GM12878 (cell line): ENCODE measurements at regions not wholly inside any gene's neighbourhood (a gene's known extent, or its start where the extent isn't known, plus 50 kb on each side); places are given as distances from the start of the nearest gene placed in this dataset.

Experiments
- ATAC-seq: fragments of 200-7000 bp; cut with Tn5 transposase; 3 replicates; pipeline ENCODE4 v1.9.1; 2020; ENCODE audit warnings: mild to moderate bottlenecking, moderate library complexity
- BruUV-seq: library from RNA; stranded (reverse); fragments of 400-500 nt; replicated peaks from 2 replicates; lab custom pipeline; 2021; lab: Mats Ljungman, UMichigan
- CTCF ChIA-PET: fragments of 300-600 bp; sonication (Branson Sonifier 250); formaldehyde crosslinking; extraction: SDS; loops from one replicate; lab custom pipeline; 2021; ENCODE audit warnings: inconsistent platforms; lab: Yijun Ruan, JAX
- POLR2A ChIA-PET: fragments of 350-600 bp; formaldehyde crosslinking; extraction: SDS; loops from one replicate; lab custom pipeline; 2021; ENCODE audit warnings: inconsistent platforms; lab: Charles Lee
- RAD21 ChIA-PET: fragments of 300-600 bp; sonication (Branson Sonifier 250); formaldehyde crosslinking; loops from one replicate; lab custom pipeline; 2023; ENCODE audit warnings: antibody characterized with exemption; ENCODE audit not compliant: unreplicated experiment; lab: Charles Lee
- SMC1A ChIA-PET: fragments of 300-600 bp; sonication (Branson Sonifier 250); formaldehyde crosslinking; loops from one replicate; lab custom pipeline; 2023; ENCODE audit not compliant: unreplicated experiment, uncharacterized antibody; lab: Charles Lee
- DNase-seq: peaks from one replicate; pipeline ENCODE4 v3.0.0-alpha.2; 2011; ENCODE audit warnings: low read depth, low spot score
- FAIRE-seq: peaks from 3 replicates; lab custom pipeline; 2011; peaks lifted over from hg19 to GRCh38; lab: Jason Lieb, UNC
- H2AFZ ChIP-seq: 2 replicates; pipeline ENCODE4 v1.6.0; 2011; ENCODE audit warnings: low read depth, low read length, control low read depth; ENCODE audit not compliant: control insufficient read depth
- H3K27ac ChIP-seq: 2 replicates; pipeline ENCODE4 v1.5.1; 2011; ENCODE audit warnings: control low read depth; ENCODE audit not compliant: control insufficient read depth, insufficient read depth
- H3K27me3 ChIP-seq, 2 experiments: replicated peaks in 1 of 2; 2 replicates each; pipeline versions ENCODE4 v1.6.0 to v1.6.1; 2011; ENCODE audit warnings: low read length in 1 of 2; ENCODE audit not compliant: control insufficient read depth in 2 of 2, insufficient read depth in 2 of 2
- H3K36me3 ChIP-seq, 2 experiments: 2 replicates each; pipeline ENCODE4 v1.5.1; 2011; ENCODE audit warnings: low read length in 1 of 2; ENCODE audit not compliant: control insufficient read depth in 2 of 2, insufficient read depth in 2 of 2
- H3K4me1 ChIP-seq: 2 replicates; pipeline ENCODE4 v1.6.1; 2011; ENCODE audit warnings: mild to moderate bottlenecking, low read length, moderate library complexity, mixed read lengths; ENCODE audit not compliant: control insufficient read depth, insufficient read depth
- H3K4me2 ChIP-seq: 2 replicates; pipeline ENCODE4 v1.6.0; 2011; ENCODE audit warnings: control low read depth; ENCODE audit not compliant: control insufficient read depth, insufficient read depth
- H3K4me3 ChIP-seq: fragments of 200-600 bp; sonication (generic); 2 replicates; pipeline ENCODE4 v1.5.1; 2016
- H3K79me2 ChIP-seq: 2 replicates; pipeline ENCODE4 v1.6.0; 2011; ENCODE audit warnings: low read length; ENCODE audit not compliant: control insufficient read depth, insufficient read depth
- H3K9ac ChIP-seq: 2 replicates; pipeline ENCODE4 v1.8.0; 2011; ENCODE audit warnings: low read length, control low read depth, mixed read lengths; ENCODE audit not compliant: control insufficient read depth, insufficient read depth
- H3K9me3 ChIP-seq: replicated peaks from 3 replicates; pipeline ENCODE4 v1.5.1; 2011; ENCODE audit warnings: mild to moderate bottlenecking, low read length; ENCODE audit not compliant: control insufficient read depth, insufficient read depth
- H4K20me1 ChIP-seq: 2 replicates; pipeline ENCODE4 v1.6.0; 2011; ENCODE audit not compliant: control insufficient read depth, insufficient read depth
- ATF7 ChIP-seq: fragments of 450-650 bp; IDR thresholded peaks from 2 replicates; pipeline ENCODE4 v1.6.1; 2016; ENCODE audit warnings: low read depth, mild to moderate bottlenecking
- GATAD2B ChIP-seq: fragments of 450-650 bp; conservative IDR thresholded peaks from 2 replicates; pipeline ENCODE4 v1.6.1; 2017; ENCODE audit warnings: low read depth, mild to moderate bottlenecking, moderate library complexity
- IKZF2 ChIP-seq, 2 experiments: fragments of 450-650 bp; IDR thresholded peaks; 2 replicates each; pipeline ENCODE4 v1.6.1; 2017; ENCODE audit warnings: mild to moderate bottlenecking in 2 of 2, moderate library complexity in 2 of 2
- RAD21 ChIP-seq: IDR thresholded peaks from 2 replicates; pipeline ENCODE4 v1.6.1; 2011; ENCODE audit warnings: mild to moderate bottlenecking, low read depth, low read length, moderate library complexity; ENCODE audit not compliant: insufficient read depth
- WGBS: methylation state at CpG from one replicate; pipeline ENCODE4 v1.1.6; 2016; ENCODE audit warnings: low lambda C conversion rate; ENCODE audit not compliant: insufficient replicate concordance, insufficient coverage; ENCODE audit errors: missing lambda C conversion rate; 5-methylcytosine and 5-hydroxymethylcytosine counted together
- in situ Hi-C: fragments of 300-500 bp; cut with MboI; formaldehyde crosslinking; loops from 9 replicates; pipeline ENCODE4 v1.14.3; 2018; ENCODE audit warnings: mixed read lengths
- intact Hi-C: fragments of 100-400 bp; cut with micrococcal nuclease; formaldehyde crosslinking; loops from one replicate; pipeline ENCODE4 v1.14.2; 2022; ENCODE audit not compliant: unreplicated experiment
- TF ChIP-seq, protein P1 (sequence below): fragments of 450-650 bp; formaldehyde crosslinking; IDR thresholded peaks from 2 replicates; pipeline ENCODE4 v1.4.0; 2020; ENCODE audit warnings: mild to moderate bottlenecking, moderate library complexity

DNA sequence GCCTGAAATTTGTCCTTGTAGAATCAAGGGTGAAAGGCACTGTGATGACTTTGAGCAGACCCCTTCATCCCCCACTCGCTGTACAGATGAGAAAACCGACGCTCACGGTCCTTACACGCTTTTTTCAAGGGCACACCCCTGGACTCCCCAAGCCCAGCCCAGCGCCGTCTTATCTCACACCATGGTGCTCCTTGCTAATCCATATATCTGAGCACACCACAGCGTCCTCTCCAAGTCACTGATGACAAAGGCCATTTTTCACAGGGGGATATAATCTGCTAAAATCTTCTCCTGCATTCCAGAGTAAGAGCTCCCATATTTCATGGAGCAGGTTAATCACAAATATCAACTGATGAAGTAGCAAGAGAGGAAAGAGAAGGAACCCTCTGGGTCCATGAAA, 486.3 kb downstream of the BCOR start (continued):
- TF ChIP-seq, protein P1, sequence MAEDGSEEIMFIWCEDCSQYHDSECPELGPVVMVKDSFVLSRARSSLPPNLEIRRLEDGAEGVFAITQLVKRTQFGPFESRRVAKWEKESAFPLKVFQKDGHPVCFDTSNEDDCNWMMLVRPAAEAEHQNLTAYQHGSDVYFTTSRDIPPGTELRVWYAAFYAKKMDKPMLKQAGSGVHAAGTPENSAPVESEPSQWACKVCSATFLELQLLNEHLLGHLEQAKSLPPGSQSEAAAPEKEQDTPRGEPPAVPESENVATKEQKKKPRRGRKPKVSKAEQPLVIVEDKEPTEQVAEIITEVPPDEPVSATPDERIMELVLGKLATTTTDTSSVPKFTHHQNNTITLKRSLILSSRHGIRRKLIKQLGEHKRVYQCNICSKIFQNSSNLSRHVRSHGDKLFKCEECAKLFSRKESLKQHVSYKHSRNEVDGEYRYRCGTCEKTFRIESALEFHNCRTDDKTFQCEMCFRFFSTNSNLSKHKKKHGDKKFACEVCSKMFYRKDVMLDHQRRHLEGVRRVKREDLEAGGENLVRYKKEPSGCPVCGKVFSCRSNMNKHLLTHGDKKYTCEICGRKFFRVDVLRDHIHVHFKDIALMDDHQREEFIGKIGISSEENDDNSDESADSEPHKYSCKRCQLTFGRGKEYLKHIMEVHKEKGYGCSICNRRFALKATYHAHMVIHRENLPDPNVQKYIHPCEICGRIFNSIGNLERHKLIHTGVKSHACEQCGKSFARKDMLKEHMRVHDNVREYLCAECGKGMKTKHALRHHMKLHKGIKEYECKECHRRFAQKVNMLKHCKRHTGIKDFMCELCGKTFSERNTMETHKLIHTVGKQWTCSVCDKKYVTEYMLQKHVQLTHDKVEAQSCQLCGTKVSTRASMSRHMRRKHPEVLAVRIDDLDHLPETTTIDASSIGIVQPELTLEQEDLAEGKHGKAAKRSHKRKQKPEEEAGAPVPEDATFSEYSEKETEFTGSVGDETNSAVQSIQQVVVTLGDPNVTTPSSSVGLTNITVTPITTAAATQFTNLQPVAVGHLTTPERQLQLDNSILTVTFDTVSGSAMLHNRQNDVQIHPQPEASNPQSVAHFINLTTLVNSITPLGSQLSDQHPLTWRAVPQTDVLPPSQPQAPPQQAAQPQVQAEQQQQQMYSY = no peak
- TF ChIP-seq GATAD2B (no peak), ATF7 (no peak), IKZF2 (IDR thresholded peaks at IDR 0.05) (no peak)

DNA sequence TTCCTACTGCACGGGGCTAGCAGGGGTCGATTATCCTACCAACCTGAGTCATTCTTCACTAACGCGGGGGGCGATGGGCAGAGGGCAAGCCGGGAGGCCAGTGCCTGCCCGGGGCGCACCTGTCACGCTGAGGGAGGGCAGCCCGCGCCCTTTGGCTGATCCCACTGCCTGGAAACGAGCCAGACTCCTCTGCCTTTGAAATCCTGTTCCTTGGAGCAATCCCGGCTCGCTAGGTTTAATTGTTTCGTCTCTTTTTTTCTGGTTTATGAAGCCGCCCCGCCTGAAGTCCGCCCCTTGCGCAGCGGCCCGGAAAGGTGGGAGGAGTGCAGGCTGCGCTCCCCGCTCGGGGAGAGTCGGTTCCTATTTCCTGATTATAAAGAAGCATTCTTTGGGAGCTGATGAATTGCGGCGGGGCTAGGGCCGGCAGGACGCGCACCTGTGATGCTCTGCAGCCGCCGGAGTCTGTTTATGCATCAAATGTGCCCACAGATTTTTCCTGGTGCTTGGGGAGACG, 484.2 kb downstream of the BCOR start:
- no peak for FAIRE-seq
- ChIA-PET RAD21 (interaction anchor here (0.6 to 1.2 kb wide), 3 partner anchors 151 to 351 kb away, joined by 3 to 5 read pairs (median 3); no protein-coding TSS in a partner anchor), CTCF (interaction anchor here (0.6 kb wide), 2 partner anchors 34 to 50 kb away, joined by 3 read pairs; no protein-coding TSS in a partner anchor), POLR2A (no interaction called here), SMC1A (no interaction called here)
- Histone ChIP-seq H3K9ac (no peak overlapping the region; the same call in 1 of the 2 replicates), H3K79me2 (no peaks in the 10 kb centered on the region), H3K9me3 (no peaks in the 10 kb centered on the region; the same call in 2 of the 3 replicates), H3K4me2 (peak overlapping the region; percentile 73), H3K27me3 (no peaks in the 10 kb centered on the region; a peak in 1 of 4 replicates), H3K36me3 (no peaks in the 10 kb centered on the region), H2AFZ (peak overlapping the region; percentile 53), H3K27ac (no peak overlapping the region), H4K20me1 (no peaks in the 10 kb centered on the region), H3K4me3 (peak overlapping the region; percentile 55), H3K4me1 (peaks cover 9% of the 10 kb centered on the region)
- in situ Hi-C loops = no loop called here
- BruUV-seq = no TSS peak
- intact Hi-C loops = no loop called here
- ATAC-seq = peak; percentile 53
- 30% methylated on average over 32 of the region's 33 CpGs for WGBS
- TF ChIP-seq RAD21 = no peak
- DNase-seq = no peak
